Neural progenitor cell (in vitro differentiated cells): ENCODE measurements at regions not wholly inside any gene's neighbourhood (a gene's known extent, or its start where the extent isn't known, plus 50 kb on each side); places are given as distances from the start of the nearest gene placed in this dataset.

Experiments
- EZH2 ChIP-seq: fragments of 200-600 bp; sonication (generic); IDR thresholded peaks from 2 replicates; pipeline ENCODE4 v1.6.1; 2017; ENCODE audit warnings: antibody characterized with exemption, mild to moderate bottlenecking, moderate library complexity
- TF ChIP-seq, protein P1 (sequence below): fragments of 200-600 bp; sonication (generic); IDR thresholded peaks from 2 replicates; pipeline ENCODE4 v1.5.1; 2017; ENCODE audit warnings: antibody characterized with exemption, mild to moderate bottlenecking

DNA sequence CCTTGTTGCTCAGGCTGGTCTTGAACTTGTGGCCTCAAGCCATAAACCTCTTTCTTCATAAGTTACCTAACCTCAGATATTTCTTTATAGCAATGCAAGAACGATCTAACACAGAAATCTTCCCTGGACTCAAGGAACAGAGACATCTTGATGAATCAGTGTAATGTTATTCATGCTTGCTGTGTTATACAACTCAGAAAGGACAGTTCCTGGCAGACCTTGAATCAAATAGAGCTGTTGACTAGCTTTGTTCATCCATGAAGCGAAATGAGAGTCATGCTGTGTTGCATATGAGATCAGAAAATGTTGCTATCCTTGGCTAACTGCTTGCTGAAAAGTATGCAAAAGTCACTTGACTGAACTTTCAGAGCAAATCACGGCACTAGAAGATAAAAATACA, 72.6 kb upstream of the ARHGAP24 start:
- TF ChIP-seq EZH2, result no peak
- TF ChIP-seq, protein P1, sequence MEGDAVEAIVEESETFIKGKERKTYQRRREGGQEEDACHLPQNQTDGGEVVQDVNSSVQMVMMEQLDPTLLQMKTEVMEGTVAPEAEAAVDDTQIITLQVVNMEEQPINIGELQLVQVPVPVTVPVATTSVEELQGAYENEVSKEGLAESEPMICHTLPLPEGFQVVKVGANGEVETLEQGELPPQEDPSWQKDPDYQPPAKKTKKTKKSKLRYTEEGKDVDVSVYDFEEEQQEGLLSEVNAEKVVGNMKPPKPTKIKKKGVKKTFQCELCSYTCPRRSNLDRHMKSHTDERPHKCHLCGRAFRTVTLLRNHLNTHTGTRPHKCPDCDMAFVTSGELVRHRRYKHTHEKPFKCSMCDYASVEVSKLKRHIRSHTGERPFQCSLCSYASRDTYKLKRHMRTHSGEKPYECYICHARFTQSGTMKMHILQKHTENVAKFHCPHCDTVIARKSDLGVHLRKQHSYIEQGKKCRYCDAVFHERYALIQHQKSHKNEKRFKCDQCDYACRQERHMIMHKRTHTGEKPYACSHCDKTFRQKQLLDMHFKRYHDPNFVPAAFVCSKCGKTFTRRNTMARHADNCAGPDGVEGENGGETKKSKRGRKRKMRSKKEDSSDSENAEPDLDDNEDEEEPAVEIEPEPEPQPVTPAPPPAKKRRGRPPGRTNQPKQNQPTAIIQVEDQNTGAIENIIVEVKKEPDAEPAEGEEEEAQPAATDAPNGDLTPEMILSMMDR, result no peak
